ENCODE measurements at regions not wholly inside any gene's neighbourhood (a gene's known extent, or its start where the extent isn't known, plus 50 kb on each side); places are given as distances from the start of the nearest gene placed in this dataset.

DNA sequence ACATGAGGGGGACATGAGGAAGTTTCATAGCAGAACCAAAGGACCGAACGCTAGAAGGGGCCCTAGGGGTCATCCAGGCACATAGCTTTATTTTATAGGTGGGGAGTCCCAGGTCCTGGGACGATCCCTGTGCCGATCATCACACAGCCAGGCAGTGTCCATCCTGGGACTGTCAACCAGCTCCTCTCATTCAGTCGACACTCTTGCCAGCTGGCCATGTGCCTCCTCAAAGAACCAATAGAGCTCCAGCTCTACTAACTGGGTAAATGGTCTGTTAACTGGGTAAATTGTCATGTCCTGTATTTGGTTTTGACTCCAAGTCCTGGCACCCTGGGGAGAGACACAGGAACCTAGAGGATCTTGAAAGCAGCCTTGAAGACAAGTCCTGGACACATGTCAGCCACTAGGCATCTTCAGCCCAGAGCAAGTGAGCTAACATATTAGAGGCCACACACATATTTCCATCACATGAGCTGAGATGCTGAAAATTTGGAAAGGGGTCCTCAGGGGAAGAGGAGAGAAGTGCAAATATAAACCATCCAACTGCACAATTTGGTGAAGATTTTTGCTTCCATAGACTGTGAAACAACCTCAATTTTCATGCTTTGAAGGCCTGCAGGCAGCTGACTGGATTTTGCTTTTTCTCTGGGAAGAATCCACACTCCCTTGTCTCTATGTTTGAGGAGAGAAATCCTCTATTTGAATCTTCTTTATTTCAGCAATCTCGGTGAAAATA, 361.1 kb upstream of the SLC14A2 start:
- Histone ChIP-seq H3K36me3 (replicated peaks in 1 of 2; ENCODE audit: control extremely low read depth in 1 of 2, control insufficient read depth in 1 of 2, extremely low read depth in 1 of 2, insufficient read depth in 2 of 2, low read length in 1 of 2) (no peaks in the 10 kb centered on the region), H3K4me2 (replicated peaks; ENCODE audit: low read depth, low read length, poor library complexity, severe bottlenecking) (no peak overlapping the region), H3K4me1 (ENCODE audit: control insufficient read depth in 2 of 2, insufficient read depth in 2 of 2, low read length in 2 of 2) (no peaks in the 10 kb centered on the region), H3K27ac (ENCODE audit: low read length in 2 of 2) (no peak overlapping the region), H3K9ac (ENCODE audit: low read length) (no peak overlapping the region), H3K27me3 (replicated peaks in 1 of 4; ENCODE audit: control extremely low read depth in 1 of 4, control insufficient read depth in 3 of 4, insufficient read depth in 4 of 4, low read length in 3 of 4) (no peaks in the 10 kb centered on the region), H4K20me1 (ENCODE audit: control insufficient read depth, insufficient read depth, low read length, poor library complexity, severe bottlenecking) (no peaks in the 10 kb centered on the region), H2AFZ (ENCODE audit: insufficient read depth, low read depth, low read length, poor library complexity, severe bottlenecking) (no peak overlapping the region), H3K4me3 (ENCODE audit: control extremely low read depth in 1 of 5, extremely low read depth in 1 of 5, insufficient read depth in 1 of 5, low read depth in 2 of 5, low read length in 4 of 5) (no peak overlapping the region), H3K79me2 (ENCODE audit: control insufficient read depth, insufficient read depth, low read length) (no peaks in the 10 kb centered on the region), H3K9me3 (ENCODE audit: control extremely low read depth in 1 of 3, control insufficient read depth in 2 of 3, insufficient read depth in 1 of 3, low read length in 2 of 3) (no peaks in the 10 kb centered on the region)
- intact Hi-C loops (cut with micrococcal nuclease), result no loop called here
- POLR2A ChIA-PET, result no interaction called here
- TF ChIP-seq, protein P1, sequence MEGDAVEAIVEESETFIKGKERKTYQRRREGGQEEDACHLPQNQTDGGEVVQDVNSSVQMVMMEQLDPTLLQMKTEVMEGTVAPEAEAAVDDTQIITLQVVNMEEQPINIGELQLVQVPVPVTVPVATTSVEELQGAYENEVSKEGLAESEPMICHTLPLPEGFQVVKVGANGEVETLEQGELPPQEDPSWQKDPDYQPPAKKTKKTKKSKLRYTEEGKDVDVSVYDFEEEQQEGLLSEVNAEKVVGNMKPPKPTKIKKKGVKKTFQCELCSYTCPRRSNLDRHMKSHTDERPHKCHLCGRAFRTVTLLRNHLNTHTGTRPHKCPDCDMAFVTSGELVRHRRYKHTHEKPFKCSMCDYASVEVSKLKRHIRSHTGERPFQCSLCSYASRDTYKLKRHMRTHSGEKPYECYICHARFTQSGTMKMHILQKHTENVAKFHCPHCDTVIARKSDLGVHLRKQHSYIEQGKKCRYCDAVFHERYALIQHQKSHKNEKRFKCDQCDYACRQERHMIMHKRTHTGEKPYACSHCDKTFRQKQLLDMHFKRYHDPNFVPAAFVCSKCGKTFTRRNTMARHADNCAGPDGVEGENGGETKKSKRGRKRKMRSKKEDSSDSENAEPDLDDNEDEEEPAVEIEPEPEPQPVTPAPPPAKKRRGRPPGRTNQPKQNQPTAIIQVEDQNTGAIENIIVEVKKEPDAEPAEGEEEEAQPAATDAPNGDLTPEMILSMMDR (IDR thresholded peaks at IDR 0.05), result no peak
- TF ChIP-seq EZH2 (IDR thresholded peaks at IDR 0.05; ENCODE audit: borderline replicate concordance, insufficient read depth, low read depth, low read length, poor library complexity, severe bottlenecking), result no peak
- ATAC-seq (ENCODE audit: low read depth) (no peak), DNase-seq (no peak)
- H3K9me3 Mint-ChIP-seq (ENCODE audit: insufficient read depth), result no peaks in the 10 kb centered on the region
- H3K4me1 Mint-ChIP-seq, result no peaks in the 10 kb centered on the region
- no peak overlapping the region for H3K4me3 Mint-ChIP-seq
- WGBS (ENCODE audit: insufficient coverage), result 93% methylated on average over 4 of the region's 6 CpGs
- no peak overlapping the region for H3K27ac Mint-ChIP-seq
- CTCF ChIA-PET, result interaction anchor here (1.3 kb wide), 1 partner anchor 22 kb away, joined by 4 read pairs; no protein-coding TSS in a partner anchor
- peaks cover 24% of the 10 kb centered on the region for H3K27me3 Mint-ChIP-seq

DNA sequence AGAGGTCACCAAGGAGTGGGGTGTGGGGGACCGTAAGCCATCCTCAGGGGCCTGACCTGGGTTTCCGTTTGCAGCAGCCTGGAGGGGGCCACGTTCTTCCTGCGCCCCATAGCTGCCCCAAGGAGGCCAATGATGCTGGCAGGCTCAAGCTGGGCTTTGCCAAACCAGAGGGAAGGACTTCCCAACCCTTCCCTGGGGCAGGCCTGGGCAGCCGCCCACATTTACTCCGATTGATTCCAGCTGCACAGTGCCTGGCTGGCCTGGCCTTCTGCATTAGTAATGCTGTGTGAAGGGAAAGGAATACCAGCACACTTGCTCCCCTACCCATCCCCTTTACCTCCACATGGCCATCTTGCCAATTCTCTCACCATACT, 360.6 kb upstream of the SLC14A2 start:
- H3K9me3 Mint-ChIP-seq (ENCODE audit: insufficient read depth), result no peaks in the 10 kb centered on the region
- Histone ChIP-seq H3K36me3 (replicated peaks in 1 of 2; ENCODE audit: control extremely low read depth in 1 of 2, control insufficient read depth in 1 of 2, extremely low read depth in 1 of 2, insufficient read depth in 2 of 2, low read length in 1 of 2) (no peaks in the 10 kb centered on the region), H4K20me1 (ENCODE audit: control insufficient read depth, insufficient read depth, low read length, poor library complexity, severe bottlenecking) (no peaks in the 10 kb centered on the region), H3K79me2 (ENCODE audit: control insufficient read depth, insufficient read depth, low read length) (no peaks in the 10 kb centered on the region), H3K4me2 (replicated peaks; ENCODE audit: low read depth, low read length, poor library complexity, severe bottlenecking) (no peak overlapping the region), H3K4me3 (ENCODE audit: control extremely low read depth in 1 of 5, extremely low read depth in 1 of 5, insufficient read depth in 1 of 5, low read depth in 2 of 5, low read length in 4 of 5) (no peak overlapping the region), H2AFZ (ENCODE audit: insufficient read depth, low read depth, low read length, poor library complexity, severe bottlenecking) (no peak overlapping the region), H3K27ac (ENCODE audit: low read length in 2 of 2) (no peak overlapping the region), H3K4me1 (ENCODE audit: control insufficient read depth in 2 of 2, insufficient read depth in 2 of 2, low read length in 2 of 2) (no peaks in the 10 kb centered on the region), H3K27me3 (replicated peaks in 1 of 4; ENCODE audit: control extremely low read depth in 1 of 4, control insufficient read depth in 3 of 4, insufficient read depth in 4 of 4, low read length in 3 of 4) (no peaks in the 10 kb centered on the region), H3K9me3 (ENCODE audit: control extremely low read depth in 1 of 3, control insufficient read depth in 2 of 3, insufficient read depth in 1 of 3, low read length in 2 of 3) (no peaks in the 10 kb centered on the region), H3K9ac (ENCODE audit: low read length) (no peak overlapping the region)
- H3K4me3 Mint-ChIP-seq, result no peak overlapping the region
- POLR2A ChIA-PET, result no interaction called here
- ATAC-seq (ENCODE audit: low read depth) (no peak), DNase-seq (no peak)
- H3K27me3 Mint-ChIP-seq, result peaks cover 24% of the 10 kb centered on the region
- 89% methylated on average over 4 of the region's 6 CpGs for WGBS (ENCODE audit: insufficient coverage)
- H3K4me1 Mint-ChIP-seq, result no peaks in the 10 kb centered on the region
- TF ChIP-seq EZH2 (IDR thresholded peaks at IDR 0.05; ENCODE audit: borderline replicate concordance, insufficient read depth, low read depth, low read length, poor library complexity, severe bottlenecking), result no peak
- TF ChIP-seq, protein P1 (IDR thresholded peaks at IDR 0.05), result no peak
- no peak overlapping the region for H3K27ac Mint-ChIP-seq
- CTCF ChIA-PET, result interaction anchor here (1.3 kb wide), 1 partner anchor 21 kb away, joined by 4 read pairs; no protein-coding TSS in a partner anchor
- intact Hi-C loops (cut with micrococcal nuclease), result no loop called here
